IPS-NIHi11 (cell line): ENCODE measurements at regions not wholly inside any gene's neighbourhood (a gene's known extent, or its start where the extent isn't known, plus 50 kb on each side); places are given as distances from the start of the nearest gene placed in this dataset.

Experiments used
- DNase-seq: peaks from one replicate; pipeline ENCODE4 v3.0.0; 2012; ENCODE audit warnings: mixed read lengths, low spot score

DNA sequence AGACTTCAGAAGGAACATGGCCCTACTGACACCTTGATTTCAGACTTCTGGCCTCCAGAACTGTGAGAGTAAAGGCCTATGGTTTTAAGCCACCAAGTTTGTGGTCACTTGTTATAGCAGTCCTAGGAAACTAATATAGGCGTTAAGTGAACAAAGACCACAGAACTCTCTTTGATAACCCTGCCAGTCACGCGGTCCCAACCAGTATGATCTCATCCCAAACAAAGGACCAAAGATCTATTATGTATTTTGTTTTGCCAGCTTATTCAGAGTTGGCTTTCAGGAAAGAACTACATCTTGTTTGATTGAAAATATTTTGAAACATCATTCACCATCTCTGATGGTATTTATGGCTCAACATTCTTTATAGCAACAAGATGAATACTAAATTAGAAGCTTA is 294.4 kb upstream of the SLCO3A1 start:
- no peak for DNase-seq

- no peak for DNase-seq
Measured at GRCh38 chr15:91561371-91562100, 292.0 kb upstream of the SLCO3A1 start.

GRCh38 chr15:91562698-91563097 is 290.8 kb upstream of the SLCO3A1 start:
- DNase-seq = no peak

GRCh38 chr15:91564631-91565030 is 288.9 kb upstream of the SLCO3A1 start:
- no peak for DNase-seq

- no peak for DNase-seq
Measured at GRCh38 chr15:91566141-91566540, 287.4 kb upstream of the SLCO3A1 start.

- no peak for DNase-seq
Measured at GRCh38 chr15:91568036-91568435, 285.5 kb upstream of the SLCO3A1 start.

DNA sequence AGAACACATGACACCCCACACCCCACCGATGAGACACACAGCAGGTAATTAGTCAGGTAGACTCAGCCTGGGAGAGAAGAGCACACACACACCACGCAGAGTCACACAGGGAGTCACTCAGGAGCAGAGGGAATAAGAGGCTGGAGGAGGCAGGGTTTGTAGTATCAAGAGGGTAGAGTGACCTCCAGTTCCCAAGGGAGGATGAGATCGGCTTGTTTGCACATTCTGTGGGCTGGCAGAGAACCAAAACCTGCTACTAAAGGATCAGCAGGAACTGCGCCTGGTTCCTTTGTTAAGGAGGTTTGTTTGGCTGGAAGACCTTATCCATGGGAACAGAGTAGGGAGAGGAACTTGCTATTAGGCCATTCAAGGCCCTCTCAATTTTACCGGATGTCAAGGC is 281.4 kb upstream of the SLCO3A1 start:
- no peak for DNase-seq

DNA sequence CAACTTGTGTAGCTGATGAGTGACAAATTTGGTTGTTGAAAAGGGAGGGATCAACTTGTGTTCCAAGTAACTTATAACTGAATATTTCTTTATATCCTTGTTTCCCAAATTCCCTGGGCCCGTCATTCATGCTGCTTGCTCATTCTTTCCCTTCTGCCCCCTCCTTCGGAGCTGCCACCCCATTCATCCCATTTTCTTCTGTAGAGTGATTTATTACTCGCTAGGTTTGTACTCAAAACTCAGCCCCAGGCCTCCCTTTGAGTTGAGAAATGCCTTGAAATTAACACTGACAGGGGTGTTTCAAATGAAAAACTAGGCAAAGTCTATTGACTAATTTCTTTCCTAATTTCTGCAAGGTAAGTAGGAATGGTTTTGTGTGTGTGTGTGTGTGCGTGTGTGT is 277.4 kb upstream of the SLCO3A1 start:
- no peak for DNase-seq

DNA sequence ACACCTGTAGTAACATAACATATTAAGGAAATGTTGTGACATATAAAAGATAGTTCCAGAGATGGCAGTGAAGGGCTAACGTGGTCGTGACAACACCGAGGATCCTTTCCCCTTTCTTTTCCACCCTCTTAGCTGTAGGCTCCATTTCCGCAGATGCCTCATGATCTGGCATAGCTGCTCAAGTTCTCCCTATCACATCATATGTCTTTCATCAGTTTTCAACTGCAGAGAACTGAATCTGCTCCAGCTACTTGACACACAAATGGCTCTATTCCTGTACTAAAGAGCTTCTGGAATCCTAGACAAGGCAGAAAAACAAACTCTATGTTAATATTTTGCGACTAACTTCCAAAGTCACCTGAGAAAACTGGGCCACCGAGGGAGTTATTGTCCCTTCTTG is 275.0 kb upstream of the SLCO3A1 start:
- DNase-seq = no peak

DNA sequence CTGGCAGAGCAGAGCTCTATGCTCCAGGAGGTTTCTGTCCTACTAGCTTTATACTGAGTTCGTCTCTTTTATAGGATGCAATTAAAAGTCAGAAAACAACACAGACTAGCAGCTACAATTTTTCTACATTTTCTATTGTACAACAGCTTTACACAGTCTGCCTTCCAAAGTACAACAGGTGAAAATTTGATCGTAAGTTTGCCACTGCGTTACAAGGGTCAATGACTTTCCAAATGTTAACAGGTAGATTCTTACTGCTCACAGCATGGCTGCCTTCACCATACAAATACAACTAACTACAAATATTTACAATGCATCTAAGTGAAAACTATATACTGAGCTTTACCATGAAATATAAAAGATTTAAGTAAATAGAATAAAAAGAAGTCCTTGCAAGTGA is 268.6 kb upstream of the SLCO3A1 start:
- no peak for DNase-seq

DNA sequence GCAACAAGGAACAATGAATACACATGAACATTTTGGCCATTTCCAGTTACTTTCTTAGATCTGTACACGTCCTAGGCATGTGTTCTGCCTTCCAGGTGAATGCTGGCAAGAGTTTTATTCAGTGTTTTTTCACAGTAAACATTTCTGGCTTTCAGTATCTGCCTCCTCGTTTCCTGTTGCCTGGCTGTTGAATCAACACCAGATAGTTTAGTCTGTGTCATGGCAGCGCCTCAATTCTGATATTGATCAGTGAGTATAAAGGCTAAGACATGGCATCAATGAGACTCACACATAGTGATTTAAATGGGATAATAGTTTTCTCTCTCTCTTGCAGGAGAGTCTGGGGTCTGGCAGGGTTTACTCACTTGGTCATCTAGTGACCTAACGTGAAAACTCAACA is 266.9 kb upstream of the SLCO3A1 start:
- DNase-seq = no peak

DNA sequence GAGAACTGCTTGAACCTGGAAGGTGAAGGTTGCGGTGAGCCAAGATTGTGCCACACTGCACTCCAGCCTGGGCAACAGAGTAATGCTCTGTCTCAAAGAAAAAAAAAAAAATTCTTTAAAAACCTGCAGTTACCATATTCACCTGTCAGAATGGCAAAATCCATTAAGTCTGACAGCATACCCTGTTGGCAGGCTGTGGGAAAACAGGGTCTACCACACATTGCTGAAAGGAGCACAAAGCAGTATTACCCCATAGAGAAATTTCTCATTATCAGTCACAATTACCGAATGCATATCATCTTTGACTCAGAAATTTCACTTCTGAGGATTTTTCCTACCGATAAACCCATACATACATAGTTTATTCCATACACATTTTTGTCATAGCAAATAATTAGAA is 264.1 kb upstream of the SLCO3A1 start:
- DNase-seq = no peak

- no peak for DNase-seq
Measured at GRCh38 chr15:91592567-91592966, 260.9 kb upstream of the SLCO3A1 start.

- no peak for DNase-seq
Measured at GRCh38 chr15:91593067-91593466, 260.4 kb upstream of the SLCO3A1 start.

DNA sequence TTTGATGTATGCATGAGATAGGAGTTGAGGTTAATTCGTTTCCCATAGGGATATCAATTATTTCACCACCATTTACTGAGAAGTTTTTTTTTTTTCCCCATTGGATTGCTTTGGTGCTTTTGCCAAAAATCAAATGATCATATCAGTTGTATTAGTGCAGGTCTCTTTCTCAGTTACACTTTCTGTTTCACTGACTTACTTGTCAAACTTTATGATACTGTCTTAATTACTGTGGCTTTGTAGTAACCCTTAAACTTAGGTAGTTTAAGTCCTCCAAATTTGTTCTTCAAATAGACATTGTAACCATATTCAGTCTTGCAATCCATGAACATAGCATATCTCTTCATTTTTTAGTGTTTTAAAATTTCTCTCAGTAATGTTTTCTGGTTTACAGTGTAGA is 259.9 kb upstream of the SLCO3A1 start:
- DNase-seq = no peak

- DNase-seq = no peak
Measured at GRCh38 chr15:91599261-91599660, 254.2 kb upstream of the SLCO3A1 start.

DNA sequence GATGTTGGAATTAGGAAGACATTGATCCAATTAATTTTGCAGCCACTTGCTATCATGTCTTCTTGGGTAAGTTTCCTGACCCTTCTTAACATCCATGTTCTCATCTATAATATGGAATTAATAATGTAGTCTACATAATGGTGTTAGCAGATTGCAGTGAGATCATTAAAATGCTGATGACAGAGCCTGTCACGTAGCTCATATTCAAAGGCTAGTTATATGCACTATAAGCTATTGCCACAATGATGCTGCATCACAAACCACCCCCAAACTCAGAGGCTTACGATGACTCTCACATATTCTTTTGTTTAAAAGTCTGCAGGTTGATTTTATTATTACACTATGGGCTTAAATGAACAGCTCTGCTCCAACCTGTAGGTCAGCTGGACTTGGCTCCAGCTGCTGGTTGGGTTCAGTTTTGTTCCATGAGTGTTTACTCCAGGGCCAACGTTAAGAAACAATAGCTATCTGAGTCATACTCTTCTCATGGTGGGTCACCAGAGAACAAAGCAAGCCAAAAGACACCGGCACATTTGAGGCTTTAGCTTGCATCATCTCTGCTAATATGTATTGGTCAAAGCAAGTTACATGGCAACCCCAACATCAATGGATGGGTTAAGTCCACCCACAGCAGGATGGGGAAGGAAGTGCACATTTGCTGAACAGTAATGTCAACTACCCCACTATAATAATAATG is 250.0 kb upstream of the SLCO3A1 start:
- no peak for DNase-seq

DNA sequence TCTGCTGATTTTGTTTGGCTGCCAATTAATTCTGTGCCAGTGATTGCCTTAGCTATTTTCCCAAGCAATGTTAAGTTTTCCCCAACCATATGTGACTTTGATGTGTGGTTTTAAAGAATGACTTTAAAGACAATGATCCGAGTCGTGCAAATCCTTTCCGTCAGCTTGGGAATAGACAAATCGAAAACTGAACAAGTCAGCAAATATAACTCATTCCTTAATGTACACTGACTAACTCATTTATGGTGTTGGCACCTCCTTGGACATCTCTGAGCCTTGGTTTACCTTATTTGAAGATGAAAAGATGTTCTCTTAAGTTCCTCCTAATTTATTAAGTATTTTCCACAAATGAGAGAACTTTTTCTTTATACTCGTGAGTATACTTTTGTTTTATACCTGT is 249.4 kb upstream of the SLCO3A1 start:
- DNase-seq = no peak

DNA sequence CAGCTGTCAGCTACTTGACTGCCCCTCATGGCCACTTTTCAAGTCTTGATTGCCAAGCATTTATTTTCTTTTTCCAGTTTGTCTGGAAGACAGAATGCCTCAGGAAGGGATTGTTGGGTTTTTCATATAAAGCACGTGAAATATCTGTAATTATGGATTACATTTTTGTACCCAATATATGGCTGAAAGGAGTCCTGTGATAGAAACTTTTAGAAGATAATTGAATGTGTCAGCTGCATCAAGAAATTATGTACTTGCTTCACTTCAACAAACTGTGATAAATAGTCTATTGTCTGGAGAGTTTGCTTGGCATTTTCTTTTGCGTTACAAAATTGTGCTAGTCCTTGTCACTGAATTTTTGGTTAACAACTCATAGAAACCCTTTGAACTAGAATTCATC is 247.9 kb upstream of the SLCO3A1 start:
- no peak for DNase-seq

- no peak for DNase-seq
Measured at GRCh38 chr15:91609231-91609630, 244.3 kb upstream of the SLCO3A1 start.

GRCh38 chr15:91609966-91610365 is 243.5 kb upstream of the SLCO3A1 start:
- DNase-seq = no peak

- no peak for DNase-seq
Measured at GRCh38 chr15:91611561-91612323, 241.8 kb upstream of the SLCO3A1 start.

DNA sequence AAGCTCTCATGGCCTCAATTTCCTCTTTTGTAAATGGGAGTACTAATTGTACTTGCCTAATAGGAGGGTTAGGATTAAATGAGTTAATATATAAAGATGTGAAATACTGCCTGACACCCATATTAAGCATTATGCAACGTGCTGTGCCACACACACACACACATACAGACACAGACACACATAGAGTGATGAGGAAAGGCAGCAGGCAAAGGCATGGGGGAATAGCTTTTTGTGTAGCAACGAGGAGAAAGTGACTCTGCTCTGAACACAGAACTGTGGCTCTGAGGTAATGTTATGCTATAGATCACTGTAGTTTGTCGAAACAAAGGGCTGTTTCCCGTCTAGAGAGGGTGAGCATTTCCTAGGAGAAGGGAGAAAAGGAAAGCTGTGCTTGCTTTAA is 233.3 kb upstream of the SLCO3A1 start:
- DNase-seq = no peak
